Skeletal muscle tissue (tissue), 3 donors: ENCODE measurements at regions not wholly inside any gene's neighbourhood (a gene's known extent, or its start where the extent isn't known, plus 50 kb on each side); places are given as distances from the start of the nearest gene placed in this dataset.
A peak's percentile ranks its signal among the peaks of the same experiment; 100 is the strongest.
"Not testable (repeated sequence)": the region's sequence is repeated elsewhere in the genome, so short reads cannot be mapped to it uniquely, and the experiment has no call there.

ENCODE experiments used
- H3K27ac ChIP-seq: one replicate; pipeline ENCODE4 v1.7.0; 2013; ENCODE audit warnings: mild to moderate bottlenecking, low read depth, low read length, inconsistent platforms
- H3K27me3 ChIP-seq, 3 donors: one replicate each; pipeline ENCODE4 v1.7.0; 2013; ENCODE audit warnings: low read length in 3 of 3; ENCODE audit not compliant: control insufficient read depth in 3 of 3, insufficient read depth in 3 of 3
- H3K36me3 ChIP-seq, 3 donors: one replicate each; pipeline ENCODE4 v1.7.0; 2013; ENCODE audit warnings: low read length in 3 of 3; ENCODE audit not compliant: control insufficient read depth in 3 of 3, insufficient read depth in 3 of 3
- H3K4me1 ChIP-seq, 3 donors: one replicate each; pipeline ENCODE4 v1.7.0; 2013; ENCODE audit warnings: low read length in 3 of 3, mild to moderate bottlenecking in 3 of 3; ENCODE audit not compliant: control insufficient read depth in 3 of 3, insufficient read depth in 3 of 3
- H3K4me3 ChIP-seq, 3 donors: one replicate each; pipeline ENCODE4 v1.7.0; 2013; ENCODE audit warnings: low read length in 3 of 3
- H3K9ac ChIP-seq, 3 donors: one replicate each; pipeline ENCODE4 v1.7.0; 2013; ENCODE audit warnings: low read length in 3 of 3, mild to moderate bottlenecking in 3 of 3, moderate library complexity in 2 of 3, low read depth in 1 of 3
- H3K9me3 ChIP-seq, 3 donors: one replicate each; pipeline ENCODE4 v1.7.0; 2013; ENCODE audit warnings: low read length in 3 of 3; ENCODE audit not compliant: control insufficient read depth in 3 of 3
- donor health status: Osteomylitis.

DNA sequence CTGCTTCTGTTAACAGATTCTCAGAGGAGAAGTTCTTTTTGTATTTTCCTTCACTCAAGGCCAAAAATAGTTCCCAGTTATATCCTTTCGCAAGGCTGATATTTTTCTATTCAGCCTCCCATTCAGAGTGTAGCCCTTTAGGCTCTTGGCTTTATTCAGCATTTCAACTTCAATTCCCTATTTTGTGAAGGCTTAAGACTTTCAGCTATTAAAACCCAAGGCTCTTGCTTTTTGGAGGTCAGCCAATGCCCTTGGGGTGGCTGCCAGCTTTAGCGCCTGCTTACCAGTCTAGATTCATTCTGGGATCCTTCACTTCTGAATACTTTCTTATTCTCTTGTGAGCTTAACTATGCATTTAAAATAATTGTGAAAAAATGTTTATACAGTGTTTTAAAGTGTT lies 57.3 kb upstream of the ADGRA3 start:
- H3K9me3 ChIP-seq = no peaks in the 10 kb centered on the region
- no peaks in the 10 kb centered on the region for H3K36me3 ChIP-seq
- H3K4me3 ChIP-seq = no peak overlapping the region
- no peak overlapping the region for H3K27ac ChIP-seq
- no peaks in the 10 kb centered on the region for H3K27me3 ChIP-seq
- H3K9ac ChIP-seq = no peak overlapping the region
- H3K4me1 ChIP-seq = peaks cover 0 to 2% (median 0%) of the 10 kb centered on the region in 3 donors

- no peak overlapping the region for H3K27ac ChIP-seq
- H3K36me3 ChIP-seq = no peaks in the 10 kb centered on the region
- no peaks in the 10 kb centered on the region for H3K27me3 ChIP-seq
- no peak overlapping the region for H3K4me3 ChIP-seq
- peaks cover 0 to 2% (median 0%) of the 10 kb centered on the region in 3 donors for H3K4me1 ChIP-seq
- H3K9me3 ChIP-seq = no peaks in the 10 kb centered on the region
- H3K9ac ChIP-seq = no peak overlapping the region
Observed at GRCh38 chr4:22573641-22574040, 57.8 kb upstream of the ADGRA3 start.

GRCh38 chr4:22574424-22574823 lies 58.6 kb upstream of the ADGRA3 start:
- Histone ChIP-seq H3K27ac (no peak overlapping the region), H3K36me3 (no peaks in the 10 kb centered on the region), H3K9ac (no peak overlapping the region), H3K4me1 (peaks cover 0 to 2% (median 0%) of the 10 kb centered on the region in 3 donors), H3K4me3 (no peak overlapping the region), H3K27me3 (no peaks in the 10 kb centered on the region), H3K9me3 (no peaks in the 10 kb centered on the region)

DNA sequence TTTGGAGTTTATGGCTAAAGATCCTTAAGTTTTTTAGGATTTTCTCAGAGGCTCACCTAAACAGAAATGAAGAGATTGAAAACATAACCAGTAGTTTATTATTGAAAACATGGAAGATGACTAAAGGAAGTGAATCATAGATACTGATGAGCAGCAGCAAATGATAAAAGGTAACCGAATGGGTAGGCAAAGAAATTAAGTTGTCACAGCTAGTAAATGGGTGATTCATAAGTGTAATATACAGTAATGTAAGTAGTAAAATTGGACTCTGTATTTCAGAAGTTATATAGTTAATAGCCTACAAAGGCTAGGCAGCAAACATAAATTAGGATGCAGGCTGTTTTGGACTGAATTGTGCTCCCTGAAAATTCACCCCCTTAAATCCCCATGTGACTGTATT lies 59.0 kb upstream of the ADGRA3 start:
- Histone ChIP-seq H3K9ac (no peak overlapping the region), H3K27me3 (no peaks in the 10 kb centered on the region), H3K27ac (no peak overlapping the region)

GRCh38 chr4:22587253-22587652 lies 71.4 kb upstream of the ADGRA3 start:
- H3K9me3 ChIP-seq = no peaks in the 10 kb centered on the region
- H3K9ac ChIP-seq = no peak overlapping the region

More for the DNA sequence above, 59.0 kb upstream of the ADGRA3 start:
- H3K36me3 ChIP-seq = no peaks in the 10 kb centered on the region
- H3K4me1 ChIP-seq = peaks cover 0 to 2% (median 0%) of the 10 kb centered on the region in 3 donors
- no peak overlapping the region for H3K4me3 ChIP-seq
- no peaks in the 10 kb centered on the region for H3K9me3 ChIP-seq

GRCh38 chr4:22593933-22594332 lies 78.1 kb upstream of the ADGRA3 start:
- H3K27me3 ChIP-seq = no peaks in the 10 kb centered on the region
- H3K36me3 ChIP-seq = no peaks in the 10 kb centered on the region
- H3K4me1 ChIP-seq = peaks cover 0 to 6% (median 4%) of the 10 kb centered on the region in 3 donors
- H3K9ac ChIP-seq = no peak overlapping the region
- no peaks in the 10 kb centered on the region for H3K9me3 ChIP-seq
- H3K4me3 ChIP-seq = no peak overlapping the region
- H3K27ac ChIP-seq = no peak overlapping the region

More at GRCh38 chr4:22587253-22587652, 71.4 kb upstream of the ADGRA3 start:
- Histone ChIP-seq H3K4me1 (no peaks in the 10 kb centered on the region), H3K27me3 (no peaks in the 10 kb centered on the region), H3K36me3 (no peaks in the 10 kb centered on the region), H3K4me3 (no peak overlapping the region), H3K27ac (no peak overlapping the region)

- no peaks in the 10 kb centered on the region for H3K9me3 ChIP-seq
- peak overlapping the region in 1 of 3 donors; percentile 27 for H3K4me3 ChIP-seq
- peak overlapping the region; percentile 30 for H3K27ac ChIP-seq
- no peaks in the 10 kb centered on the region for H3K27me3 ChIP-seq
- no peaks in the 10 kb centered on the region for H3K36me3 ChIP-seq
- peaks cover 0 to 6% (median 4%) of the 10 kb centered on the region in 3 donors for H3K4me1 ChIP-seq
- peak overlapping the region in 1 of 3 donors; percentile 45 for H3K9ac ChIP-seq
Observed at GRCh38 chr4:22595684-22596083, 79.8 kb upstream of the ADGRA3 start.

DNA sequence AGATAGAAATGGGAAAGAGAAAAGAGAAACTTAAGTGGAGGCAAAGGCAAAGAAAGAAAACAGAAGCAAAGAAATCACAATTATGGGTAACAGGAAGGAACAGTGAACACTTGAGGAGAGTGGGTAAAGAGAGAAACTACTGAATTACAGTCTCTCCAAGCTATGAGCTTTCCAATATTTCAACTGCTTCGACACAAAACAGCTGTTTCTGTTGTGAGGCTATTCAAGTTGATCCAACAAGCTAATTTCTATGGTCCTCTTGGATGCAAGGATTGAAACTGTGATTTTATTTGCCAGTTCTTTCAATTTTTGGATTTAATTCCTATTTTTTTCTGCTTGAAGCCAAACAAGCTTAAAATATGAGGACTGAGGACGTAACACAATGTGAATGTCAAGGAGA lies 80.5 kb upstream of the ADGRA3 start:
- H3K36me3 ChIP-seq = no peaks in the 10 kb centered on the region
- no peak overlapping the region for H3K9ac ChIP-seq
- no peaks in the 10 kb centered on the region for H3K9me3 ChIP-seq
- peak overlapping the region in 1 of 3 donors; percentile 18 for H3K4me3 ChIP-seq
- H3K27me3 ChIP-seq = no peaks in the 10 kb centered on the region
- H3K27ac ChIP-seq = no peak overlapping the region
- peaks cover 0 to 6% (median 4%) of the 10 kb centered on the region in 3 donors for H3K4me1 ChIP-seq

GRCh38 chr4:22597471-22597870 lies 81.6 kb upstream of the ADGRA3 start:
- Histone ChIP-seq H3K27me3 (no peaks in the 10 kb centered on the region), H3K4me1 (peaks cover 0 to 6% (median 4%) of the 10 kb centered on the region in 3 donors), H3K36me3 (no peaks in the 10 kb centered on the region), H3K4me3 (no peak overlapping the region), H3K9me3 (no peaks in the 10 kb centered on the region), H3K27ac (no peak overlapping the region), H3K9ac (no peak overlapping the region)

DNA sequence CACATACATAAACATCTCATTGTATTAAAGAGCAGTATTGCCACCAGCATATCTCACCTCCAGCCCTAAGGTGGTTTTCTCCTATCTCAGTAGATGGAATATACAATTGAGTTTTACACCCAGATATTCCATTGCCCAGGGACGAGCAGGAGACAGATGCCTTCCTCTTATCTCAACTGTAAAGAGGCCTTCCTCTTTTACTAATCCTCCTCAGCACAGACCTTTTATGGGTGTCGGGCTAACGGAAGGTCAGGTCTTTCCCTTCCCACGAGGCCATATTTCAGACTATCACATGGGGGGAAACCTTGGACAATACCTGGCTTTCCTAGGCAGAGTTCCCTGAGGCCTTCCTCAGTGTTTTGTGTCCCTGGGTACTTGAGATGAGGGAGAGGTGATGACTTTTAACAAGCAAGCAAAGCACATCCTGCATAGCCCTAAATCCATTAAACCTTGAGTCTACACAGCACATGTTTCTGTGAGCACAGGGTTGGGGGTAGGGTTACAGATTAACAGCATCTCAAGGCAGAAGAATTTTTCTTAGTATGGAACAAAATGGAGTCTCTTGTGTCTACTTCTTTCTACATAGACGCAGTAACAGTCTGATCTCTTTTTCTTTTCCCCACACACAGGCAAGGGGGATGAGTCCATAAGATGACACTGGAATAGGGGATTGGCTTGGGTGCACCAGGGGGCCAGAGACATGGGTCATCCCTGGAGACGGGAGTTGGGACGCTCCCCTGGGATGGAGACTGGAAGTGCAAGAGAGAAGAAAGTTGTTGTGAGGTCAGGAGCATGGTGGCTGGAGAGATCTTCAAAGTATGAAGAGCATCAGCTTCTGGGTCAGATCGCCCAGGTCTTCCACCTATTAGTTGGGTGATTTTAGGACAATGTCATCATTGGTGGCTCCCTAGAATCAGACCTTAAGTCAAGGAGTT lies 82.5 kb upstream of the ADGRA3 start:
- not testable (repeated sequence) for H3K36me3 ChIP-seq, H3K4me3 ChIP-seq, H3K27ac ChIP-seq, H3K9me3 ChIP-seq, H3K27me3 ChIP-seq, H3K4me1 ChIP-seq, H3K9ac ChIP-seq
